NCI-H146 (cell line): ENCODE measurements at regions not wholly inside any gene's neighbourhood (a gene's known extent, or its start where the extent isn't known, plus 50 kb on each side); places are given as distances from the start of the nearest gene placed in this dataset.
"Not testable (repeated sequence)": the region's sequence is repeated elsewhere in the genome, so short reads cannot be mapped to it uniquely, and the experiment has no call there.

Experiments used
- DNase-seq: peaks from one replicate; lab custom pipeline; 2025; lab: John Stamatoyannopoulos, UW

DNA sequence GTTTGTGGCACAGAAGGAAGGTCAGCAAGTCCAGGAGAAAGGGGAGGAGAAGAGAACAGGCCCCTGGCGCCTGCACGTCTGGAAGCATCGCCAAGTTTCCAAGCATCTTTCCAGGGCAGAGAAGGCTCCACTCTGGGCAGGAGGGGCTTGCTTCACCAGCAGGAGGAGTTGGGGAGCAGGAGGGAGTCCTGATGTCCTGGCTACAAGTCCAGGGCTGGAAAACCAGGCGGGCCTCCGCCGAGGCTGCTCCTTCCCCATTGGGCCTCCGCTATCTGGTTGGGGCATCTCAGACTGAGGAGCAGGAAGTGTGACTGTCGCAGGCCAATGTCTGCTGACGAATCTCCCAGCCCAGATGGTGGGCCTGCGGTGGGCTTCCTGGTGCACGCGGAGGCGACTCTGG lies 421.9 kb downstream of the PREX1 start:
- no peak for DNase-seq

DNA sequence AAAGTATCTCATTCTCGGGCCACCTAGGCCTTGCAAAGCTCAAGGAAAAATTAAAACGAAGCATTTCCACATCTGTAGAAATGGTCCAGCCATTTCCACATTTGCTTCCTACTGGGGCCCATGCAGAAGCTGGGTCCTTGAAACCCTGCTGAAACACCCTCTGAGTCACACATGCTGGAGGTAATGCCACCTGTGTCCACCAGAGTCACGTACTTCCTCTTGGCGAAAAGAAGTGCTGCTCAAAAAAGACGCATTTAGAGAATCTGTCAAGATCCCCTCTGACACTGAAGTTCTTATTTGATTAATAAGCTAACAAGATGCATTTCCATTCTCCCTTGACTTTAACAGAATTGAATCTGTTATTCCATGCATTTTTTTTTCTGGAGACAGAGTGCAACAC lies 423.2 kb downstream of the PREX1 start:
- no peak for DNase-seq

DNA sequence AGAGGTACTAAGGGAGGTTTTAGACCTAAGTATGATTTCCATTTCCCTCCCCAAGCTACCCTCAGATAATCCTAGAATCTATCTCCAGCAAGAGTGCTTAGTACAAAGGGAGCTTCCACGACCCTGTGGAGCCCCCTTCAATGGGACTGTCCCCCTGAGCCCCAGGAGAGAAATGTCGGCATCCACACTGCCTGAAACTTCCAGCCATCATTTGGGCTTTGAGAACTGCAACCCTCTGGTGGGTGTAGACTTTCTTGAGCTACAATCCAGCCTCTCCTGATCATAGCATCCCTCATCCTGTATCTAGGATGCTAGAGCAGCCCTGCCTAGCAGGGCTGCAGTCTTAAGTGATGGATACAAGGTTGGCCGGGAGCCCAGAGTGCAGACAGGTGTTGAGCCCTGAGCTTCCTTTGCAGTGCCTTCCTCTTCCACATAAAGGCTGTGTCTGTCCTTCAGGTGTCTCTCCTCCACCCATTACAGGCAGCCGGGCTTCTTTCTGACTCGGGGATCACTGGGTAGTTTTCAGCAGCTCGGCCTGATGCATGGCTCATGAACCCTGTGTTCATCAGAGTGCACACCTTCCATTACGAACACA lies 424.5 kb downstream of the PREX1 start:
- DNase-seq: no peak

DNA sequence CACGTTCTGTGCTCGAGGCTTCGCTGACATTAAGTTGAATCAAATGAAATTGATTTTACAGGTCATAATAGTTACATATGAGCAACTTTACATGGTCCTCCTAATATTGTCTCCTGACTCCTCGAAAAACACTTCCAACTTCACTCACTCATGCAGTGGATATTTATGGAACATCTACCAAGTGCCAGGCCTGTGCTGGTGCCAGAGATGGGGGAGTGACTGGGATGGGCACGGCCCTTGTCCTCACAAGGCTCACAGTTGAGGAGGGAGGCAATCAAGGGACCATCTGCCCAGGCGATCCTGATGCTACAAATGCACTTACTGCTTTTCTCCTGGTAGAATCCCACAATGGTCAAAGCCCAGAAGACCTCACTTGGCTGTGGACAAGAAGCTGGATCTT lies 426.4 kb downstream of the PREX1 start:
- DNase-seq: no peak

DNA sequence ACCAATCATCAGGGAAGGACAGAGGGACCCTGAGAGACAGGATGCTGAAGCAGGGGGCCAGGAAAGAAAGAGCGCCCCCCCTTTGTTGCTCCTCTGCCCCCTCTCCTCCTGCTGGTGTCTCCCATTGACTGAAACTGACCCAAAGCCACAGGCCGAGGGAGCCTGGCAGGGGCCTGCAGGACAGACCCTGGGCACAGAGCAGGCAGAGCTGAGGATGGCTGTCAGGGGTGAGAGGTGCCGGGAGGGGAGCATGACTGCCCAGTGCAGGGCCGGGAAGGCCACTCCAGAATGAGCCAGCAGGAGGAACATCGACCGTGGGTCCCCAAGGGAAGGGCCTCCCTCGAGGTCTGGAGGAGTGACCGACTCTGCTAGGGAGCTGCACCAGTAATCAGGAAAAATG lies 427.8 kb downstream of the PREX1 start:
- DNase-seq: no peak

DNA sequence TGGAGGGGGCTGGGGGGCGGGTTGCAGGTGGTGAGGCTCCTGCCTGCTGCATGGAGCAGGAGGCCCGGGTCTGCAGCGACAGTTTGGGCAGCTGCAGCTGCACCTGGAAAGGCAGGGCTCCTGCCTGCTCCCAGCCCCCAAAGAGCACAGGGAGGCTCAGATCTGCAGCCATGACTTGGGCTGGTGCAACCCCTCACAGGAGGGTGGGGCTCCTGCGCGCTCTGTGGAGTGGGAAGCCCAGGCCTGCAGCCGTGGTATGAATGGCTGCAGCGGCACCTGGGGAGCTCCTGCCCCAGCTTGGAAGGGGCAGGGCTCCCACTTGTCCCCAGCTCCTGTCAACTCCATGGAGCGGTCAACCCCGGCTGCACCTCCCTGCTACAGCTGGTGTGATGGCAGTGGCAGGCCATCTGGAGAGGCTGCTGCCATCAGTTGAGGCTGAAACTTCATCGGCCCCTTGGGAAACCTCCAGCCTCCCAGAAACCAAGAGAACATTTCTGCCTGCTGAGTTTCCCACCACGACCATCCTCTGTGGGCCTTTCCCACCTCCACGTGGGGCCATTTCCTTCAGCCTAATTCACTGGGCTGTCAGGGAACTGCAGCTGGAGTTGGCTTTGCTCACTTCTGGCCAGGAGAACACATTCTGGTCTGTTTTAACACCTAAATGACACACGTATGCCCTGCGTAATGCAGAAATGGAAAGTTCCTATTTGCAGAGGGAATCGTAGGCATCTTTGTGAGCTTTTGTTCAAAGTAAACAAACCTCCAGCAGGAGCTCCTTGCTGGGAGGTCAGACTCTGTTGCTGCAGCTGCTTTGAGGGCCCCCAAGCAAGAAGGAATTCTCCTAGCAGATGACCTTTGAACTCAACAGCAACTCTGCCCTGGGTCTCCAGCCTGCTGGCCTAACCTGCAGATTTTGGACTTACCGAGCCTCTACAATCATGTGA lies 429.0 kb downstream of the PREX1 start:
- no peak for DNase-seq

DNA sequence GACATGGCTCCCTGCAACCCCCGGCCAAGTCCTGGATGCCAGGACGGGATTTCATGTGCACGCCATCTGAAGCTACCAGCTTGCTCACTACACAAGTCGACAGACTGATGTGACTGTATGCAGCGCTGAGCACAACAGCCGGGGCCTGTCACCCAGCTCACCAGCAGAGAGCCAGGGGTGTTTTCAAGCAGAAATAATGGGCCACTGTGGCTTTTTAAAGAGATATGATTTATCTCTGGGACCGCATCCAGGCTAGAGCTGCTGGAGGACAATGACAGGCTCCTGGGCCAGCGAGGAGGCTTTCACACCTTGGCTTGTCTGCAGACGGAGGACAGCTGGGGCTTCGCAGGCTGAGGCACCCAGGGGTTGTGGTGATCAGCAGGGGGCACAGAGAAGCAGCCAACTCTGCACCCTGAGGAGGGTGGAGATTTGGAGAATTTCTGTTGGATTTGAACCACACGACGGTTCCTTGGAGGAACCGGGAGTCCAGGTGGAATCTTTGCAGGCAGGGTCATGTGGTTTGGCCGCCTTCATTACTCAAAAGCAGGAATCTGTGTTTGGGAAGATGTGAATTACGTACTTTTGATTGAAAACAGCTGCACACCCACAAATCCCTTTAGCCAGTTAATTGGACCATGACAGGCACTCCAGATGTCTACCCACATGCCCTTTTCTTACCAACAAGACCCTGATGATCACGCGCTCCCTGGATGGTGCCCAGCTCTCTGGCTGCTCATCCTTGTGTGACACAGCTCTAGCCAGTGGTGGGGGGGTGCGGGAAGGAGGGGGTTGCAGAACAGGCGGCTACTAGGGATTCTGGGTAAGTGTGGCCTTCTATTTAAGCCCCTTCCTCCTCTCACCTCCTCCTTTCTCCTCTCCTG lies 430.6 kb downstream of the PREX1 start:
- not testable (repeated sequence) for DNase-seq

DNA sequence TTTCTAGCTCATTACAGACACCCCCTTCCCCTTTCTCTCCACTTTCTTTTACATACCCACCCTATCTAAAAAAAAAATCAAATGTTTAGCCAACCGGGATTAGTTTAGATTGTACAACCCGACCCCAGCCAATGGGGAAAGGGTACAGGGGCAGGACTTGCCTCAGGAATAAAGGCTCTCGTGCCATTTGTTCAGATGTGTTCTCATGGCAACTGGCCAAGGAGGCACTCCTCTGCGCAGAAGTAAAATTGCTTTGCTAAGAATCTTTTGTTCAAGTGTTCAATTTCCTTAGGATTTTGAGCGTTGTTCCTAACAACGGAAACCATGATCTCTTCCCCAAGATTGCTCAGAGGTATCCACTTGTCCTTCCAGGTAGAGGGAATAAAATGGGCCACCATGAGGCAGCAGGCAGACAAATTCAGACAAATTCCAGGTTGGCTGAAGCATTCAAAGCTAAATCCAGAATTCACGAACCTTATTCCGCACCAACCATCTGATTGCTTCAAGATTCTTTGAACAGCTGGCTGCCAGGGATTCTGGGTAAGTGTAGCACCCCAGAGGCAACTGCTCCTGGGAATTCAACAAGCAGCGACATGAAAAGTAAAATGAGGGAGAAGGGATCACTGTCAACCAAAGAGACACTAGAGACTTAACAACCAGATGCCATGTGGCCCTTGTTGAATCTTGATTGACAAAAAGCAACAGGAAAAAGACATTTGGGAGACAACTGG lies 431.8 kb downstream of the PREX1 start:
- DNase-seq: no peak

DNA sequence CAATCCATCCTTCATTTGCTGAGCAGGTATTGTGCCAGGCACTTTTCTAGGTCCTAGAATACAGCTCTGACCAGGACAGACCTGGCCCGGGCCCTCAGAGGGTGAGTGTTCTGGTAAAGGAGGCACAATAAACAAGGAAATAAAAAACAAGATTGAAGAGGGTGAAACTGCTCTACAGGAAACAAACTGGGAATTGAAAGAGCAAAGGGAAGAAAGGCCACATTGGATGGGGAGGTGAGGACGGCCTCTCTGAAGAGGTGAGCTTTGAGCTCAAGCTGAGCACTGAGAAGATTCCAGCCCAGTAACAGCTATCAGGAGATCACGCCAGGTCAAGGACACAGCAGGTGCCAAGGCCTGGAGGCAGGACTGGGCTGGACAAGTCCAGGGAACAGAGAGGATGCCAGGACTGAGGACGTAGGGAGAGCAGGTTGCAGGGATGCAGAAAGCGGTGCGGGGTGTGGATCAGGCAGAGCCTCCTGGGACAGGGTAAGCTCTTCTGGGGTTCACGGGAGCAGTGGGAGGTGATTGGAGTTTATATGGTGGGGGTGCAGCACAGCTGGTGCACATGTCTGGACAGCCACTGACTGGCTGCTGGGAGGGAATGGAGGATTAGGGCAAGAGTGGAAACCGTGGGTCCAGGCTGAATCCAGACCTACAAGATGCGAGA lies 433.3 kb downstream of the PREX1 start:
- no peak for DNase-seq

DNA sequence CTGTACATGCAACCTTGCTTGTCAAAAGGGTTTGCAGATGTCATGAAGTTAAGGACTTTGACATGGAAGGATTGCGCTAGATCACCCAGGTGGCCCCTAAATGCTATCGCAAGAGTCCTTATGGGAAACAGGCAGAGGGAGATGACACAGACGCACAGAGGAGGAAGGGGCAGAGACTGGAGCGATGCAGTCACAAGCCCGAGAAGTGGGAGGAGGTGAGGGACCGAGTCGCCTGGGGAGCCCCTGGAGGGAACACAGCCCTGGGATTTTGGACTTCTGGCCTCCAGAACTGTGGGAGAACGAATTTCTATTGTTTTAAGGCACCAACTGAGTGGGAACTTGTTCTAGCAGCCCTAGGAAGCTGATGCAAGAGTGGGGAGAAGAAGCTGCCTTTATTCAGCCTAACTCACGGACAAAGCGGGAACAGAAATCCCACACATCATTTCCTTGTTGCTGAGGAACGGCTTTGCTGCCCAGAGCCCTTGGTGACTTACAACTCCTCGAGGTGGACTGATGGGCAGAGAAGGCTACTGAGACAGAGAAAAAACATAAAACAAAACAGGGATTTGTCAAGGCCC lies 434.0 kb downstream of the PREX1 start:
- DNase-seq: no peak

DNA sequence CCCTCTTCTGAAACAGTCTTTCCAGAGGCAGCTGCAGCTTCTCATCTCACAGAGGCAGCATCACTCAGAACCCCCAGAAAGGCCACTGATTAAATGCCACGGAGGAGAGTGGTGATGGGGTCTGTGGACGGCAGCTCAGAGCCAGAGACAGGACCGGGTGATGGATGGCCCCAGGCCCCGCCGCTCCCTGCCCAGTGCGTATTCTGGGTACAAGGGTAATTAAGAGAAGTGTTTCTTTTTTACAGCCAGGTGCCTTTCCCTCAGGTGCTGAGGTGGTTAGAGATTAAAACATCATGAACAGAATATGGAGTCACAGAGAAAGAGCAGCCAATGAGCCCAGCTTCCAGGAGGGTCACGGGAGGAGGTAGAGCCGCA lies 434.5 kb downstream of the PREX1 start:
- no peak for DNase-seq

DNA sequence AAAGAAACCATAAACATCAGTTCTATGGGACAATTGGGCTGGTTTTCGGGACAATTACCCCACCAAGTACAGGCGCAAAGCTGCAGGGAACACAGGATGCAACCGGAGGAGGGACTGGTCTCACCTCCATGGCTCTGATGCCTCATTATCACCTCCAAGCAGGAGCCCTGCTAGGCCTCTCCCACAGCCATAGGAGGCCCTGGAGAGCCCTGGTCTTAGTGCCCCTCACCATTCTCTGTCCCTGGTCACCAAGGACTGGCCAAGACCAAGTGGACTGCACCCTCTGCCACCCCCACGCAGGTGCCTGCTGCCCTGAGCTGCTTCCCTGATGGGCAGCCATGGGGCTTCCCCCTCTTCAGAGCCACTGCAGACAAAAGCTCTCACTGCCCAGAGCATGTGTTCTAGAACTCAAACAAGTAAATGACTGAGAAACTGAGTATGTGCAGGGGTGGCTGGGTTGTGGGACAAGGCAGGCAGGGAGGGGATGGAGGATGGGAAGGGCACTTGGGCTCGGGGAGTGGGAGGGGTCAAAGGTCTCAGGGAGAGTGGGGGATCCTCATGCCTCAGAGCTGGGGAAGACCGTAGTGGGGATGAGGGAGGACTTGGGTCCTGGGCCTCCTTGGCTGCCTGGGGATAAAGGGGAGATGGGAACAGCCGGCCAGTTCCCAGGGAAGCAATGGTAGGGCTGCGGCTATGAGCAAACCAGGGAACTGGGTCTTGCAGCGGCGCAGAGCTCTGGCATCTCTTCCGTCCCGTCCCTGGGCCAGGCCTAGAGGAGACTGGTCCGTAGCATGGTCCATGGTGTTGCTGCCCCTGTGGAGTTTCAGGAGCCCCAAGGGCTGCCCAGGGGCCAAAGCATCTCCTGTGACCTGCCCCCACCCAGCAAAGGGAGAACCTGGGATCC lies 435.1 kb downstream of the PREX1 start:
- DNase-seq: no peak

DNA sequence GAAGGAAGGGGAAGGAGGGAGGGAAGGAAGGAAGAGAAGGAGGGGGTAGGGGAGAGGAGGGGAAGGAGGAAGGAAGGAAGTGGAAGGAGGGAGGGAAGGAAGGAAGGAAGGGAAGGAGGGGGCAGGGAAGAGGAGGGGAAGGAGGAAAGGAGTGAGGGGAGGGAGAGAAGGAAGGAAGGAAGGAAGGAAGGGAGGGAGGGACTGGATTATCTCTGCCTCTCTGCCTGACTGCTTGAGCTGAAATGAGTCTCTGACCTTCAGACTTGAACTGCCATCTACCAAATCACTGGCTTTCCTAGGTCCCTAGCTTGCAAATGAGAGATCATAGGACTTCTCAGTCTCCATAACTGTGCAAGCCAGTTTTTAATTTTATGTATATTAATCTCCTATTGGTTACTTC lies 436.8 kb downstream of the PREX1 start:
- DNase-seq: no peak

DNA sequence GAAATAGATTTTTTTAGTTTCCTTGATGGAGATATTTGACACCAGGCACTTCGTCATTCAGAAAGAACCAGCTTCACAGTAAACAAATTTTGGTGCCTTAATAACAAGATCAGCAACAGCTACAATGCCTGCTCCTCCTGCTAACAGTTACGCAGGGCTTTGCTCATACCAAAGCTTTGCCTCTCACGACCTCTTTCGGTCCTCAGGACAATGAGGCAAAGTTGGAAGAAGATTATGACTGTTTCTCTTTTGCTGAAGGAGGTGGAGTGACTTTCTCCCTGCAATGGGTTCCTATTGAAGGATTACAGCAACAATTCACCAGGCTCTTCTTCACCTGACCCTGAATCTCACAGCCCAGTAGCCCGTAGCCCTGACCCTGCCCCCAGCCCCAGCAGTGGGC lies 440.1 kb downstream of the PREX1 start:
- no peak for DNase-seq

DNA sequence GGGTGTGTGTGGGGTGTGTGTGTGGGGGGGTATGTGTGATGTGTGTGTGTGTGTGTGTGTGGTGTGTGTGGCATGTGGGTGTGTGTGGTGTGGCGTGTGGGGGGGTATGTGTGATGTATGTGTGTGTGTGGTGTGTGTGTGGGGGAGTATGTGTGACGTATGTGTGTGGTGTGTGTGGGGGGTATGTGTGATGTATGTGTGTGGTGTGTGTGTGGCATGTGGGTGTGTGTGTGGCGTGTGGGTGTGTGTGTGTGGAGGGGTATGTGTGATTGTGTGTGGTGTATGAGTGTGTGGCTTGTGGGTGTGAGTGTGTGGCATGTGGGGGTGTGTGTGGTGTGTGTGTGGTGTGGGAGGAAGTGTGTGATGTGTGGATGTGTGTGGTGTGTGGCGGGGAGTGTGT lies 442.3 kb downstream of the PREX1 start:
- DNase-seq: no peak

DNA sequence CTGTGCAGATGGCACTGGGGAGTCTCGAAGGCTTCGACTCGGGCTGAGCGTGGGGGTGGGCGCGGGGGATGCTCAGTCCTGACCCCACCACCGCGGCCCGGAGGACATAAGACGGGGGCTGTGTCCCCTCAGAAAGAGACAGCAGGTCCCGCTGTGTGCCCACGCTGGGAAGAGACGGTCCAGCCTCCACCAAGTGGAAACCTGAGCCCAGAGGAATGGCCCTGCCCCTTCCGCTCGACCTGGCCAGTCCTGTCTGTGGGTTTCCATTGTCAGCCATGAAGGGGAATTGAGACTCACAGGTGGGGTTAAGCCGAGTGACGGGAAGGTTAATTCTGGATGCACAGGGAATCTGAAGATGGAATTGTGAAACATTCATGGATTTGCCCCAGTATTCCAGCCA lies 442.7 kb downstream of the PREX1 start:
- no peak for DNase-seq

DNA sequence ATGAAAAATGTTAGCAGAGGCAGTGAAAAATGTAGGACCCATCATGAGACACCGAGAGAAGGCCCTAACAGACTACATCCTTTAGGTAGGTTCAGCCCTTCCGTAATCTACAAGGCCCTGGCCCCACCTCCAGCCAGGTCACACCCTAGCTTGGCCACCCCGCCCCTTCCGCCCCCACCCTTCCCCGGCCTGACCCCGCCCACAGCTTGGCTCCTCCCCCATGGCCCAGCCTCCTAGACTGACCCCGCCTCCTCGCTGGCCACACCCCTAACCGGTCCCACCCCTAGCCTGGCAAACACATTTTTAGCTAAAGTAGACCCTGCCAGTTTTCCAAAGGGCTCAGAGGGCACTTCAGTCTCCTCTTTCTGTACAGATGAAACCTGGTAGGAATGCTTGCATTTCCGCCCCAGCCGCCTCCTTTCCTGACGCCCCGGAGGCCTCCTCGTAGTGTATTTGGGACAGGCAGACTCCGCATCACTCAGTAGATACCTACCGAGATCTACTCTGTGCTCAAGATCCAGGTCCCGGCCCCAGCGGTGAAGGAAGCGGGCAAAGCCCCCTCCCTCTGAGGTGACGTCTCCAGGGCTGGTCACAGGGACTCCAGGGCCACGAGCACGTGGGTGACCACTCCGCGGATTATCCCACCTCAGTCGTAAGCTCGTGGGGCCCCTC lies 443.5 kb downstream of the PREX1 start:
- DNase-seq: no peak

DNA sequence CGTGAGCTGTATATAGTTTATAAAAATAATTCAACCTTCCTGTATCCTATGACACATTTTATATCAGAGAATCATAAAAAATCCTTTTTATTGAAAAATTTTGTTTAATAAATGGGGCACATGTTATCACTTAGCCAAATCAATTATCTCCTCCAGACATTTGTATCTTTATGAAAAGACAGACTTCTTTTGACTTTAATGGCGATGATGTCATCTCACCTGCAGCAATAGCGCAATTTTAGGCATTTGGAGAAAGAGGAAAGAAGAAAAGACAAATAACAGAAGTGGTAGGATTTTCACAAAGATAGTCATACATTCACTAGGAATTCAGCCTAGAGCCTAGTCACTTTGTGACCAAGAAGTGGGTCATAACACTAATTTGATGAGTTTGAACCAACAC lies 444.5 kb downstream of the PREX1 start:
- DNase-seq: no peak

DNA sequence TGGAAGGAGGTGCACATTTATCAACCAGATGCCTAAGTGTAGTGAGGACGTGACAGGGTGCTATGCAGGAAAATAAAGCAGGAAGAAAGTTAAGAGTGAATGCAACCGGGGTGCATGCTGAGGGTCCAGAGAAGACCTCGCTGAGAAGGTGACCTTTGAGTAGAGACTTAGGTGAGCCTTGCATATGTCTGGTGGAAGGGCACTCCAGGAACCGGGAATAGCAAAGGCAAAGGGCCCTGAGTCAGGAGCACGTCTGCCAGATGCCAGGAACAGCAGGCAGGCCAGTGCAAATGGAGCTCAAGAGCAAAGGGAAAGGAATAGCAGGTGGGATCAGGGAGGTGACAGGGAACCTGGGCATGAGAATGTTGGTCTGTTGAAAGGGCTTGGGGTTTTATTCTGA lies 445.5 kb downstream of the PREX1 start:
- no peak for DNase-seq
